ENCODE measurements at regions not wholly inside any gene's neighbourhood (a gene's known extent, or its start where the extent isn't known, plus 50 kb on each side); places are given as distances from the start of the nearest gene placed in this dataset.

- DNase-seq (ENCODE audit: low read depth): no peak
- no peak overlapping the region for H3K4me3 ChIP-seq (ENCODE audit: low read depth, low read length)
Measured at GRCh38 chr1:19011845-19012231, 55.4 kb upstream of the IFFO2 start.

GRCh38 chr1:19010995-19011844 lies 54.7 kb upstream of the IFFO2 start:
- no peak for TF ChIP-seq CTCF (IDR thresholded peaks at IDR 0.05; ENCODE audit: low read depth, low read length, missing control alignments)
- no peak overlapping the region for H3K4me3 ChIP-seq (ENCODE audit: low read depth, low read length)
- DNase-seq (ENCODE audit: low read depth): peak; percentile 18

More at GRCh38 chr1:19011845-19012231, 55.4 kb upstream of the IFFO2 start:
- no peak for TF ChIP-seq CTCF (IDR thresholded peaks at IDR 0.05; ENCODE audit: low read depth, low read length, missing control alignments)

GRCh38 chr1:19010503-19010902 lies 54.0 kb upstream of the IFFO2 start:
- no peak for TF ChIP-seq CTCF (IDR thresholded peaks at IDR 0.05; ENCODE audit: low read depth, low read length, missing control alignments)
- no peak overlapping the region for H3K4me3 ChIP-seq (ENCODE audit: low read depth, low read length)
- DNase-seq (ENCODE audit: low read depth): no peak

- TF ChIP-seq CTCF (IDR thresholded peaks at IDR 0.05; ENCODE audit: low read depth, low read length, missing control alignments): no peak
- no peak for DNase-seq (ENCODE audit: low read depth)
- no peak overlapping the region for H3K4me3 ChIP-seq (ENCODE audit: low read depth, low read length)
Measured at GRCh38 chr1:19009882-19010321, 53.4 kb upstream of the IFFO2 start.

- TF ChIP-seq CTCF (IDR thresholded peaks at IDR 0.05; ENCODE audit: low read depth, low read length, missing control alignments): no peak
Measured at GRCh38 chr1:19009126-19009881, 52.8 kb upstream of the IFFO2 start.

GRCh38 chr1:19007491-19008441 lies 51.3 kb upstream of the IFFO2 start:
- DNase-seq (ENCODE audit: low read depth): no peak
- TF ChIP-seq CTCF (IDR thresholded peaks at IDR 0.05; ENCODE audit: low read depth, low read length, missing control alignments): no peak

More at GRCh38 chr1:19009126-19009881, 52.8 kb upstream of the IFFO2 start:
- no peak for DNase-seq (ENCODE audit: low read depth)
- H3K4me3 ChIP-seq (ENCODE audit: low read depth, low read length): no peak overlapping the region

More at GRCh38 chr1:19007491-19008441, 51.3 kb upstream of the IFFO2 start:
- H3K4me3 ChIP-seq (ENCODE audit: low read depth, low read length): no peak overlapping the region
